HG03442 (cell line): ENCODE measurements at regions not wholly inside any gene's neighbourhood (a gene's known extent, or its start where the extent isn't known, plus 50 kb on each side); places are given as distances from the start of the nearest gene placed in this dataset.

Experiments
- ATAC-seq: cut with Tn5 transposase; IDR thresholded peaks from one replicate; pipeline ENCODE4 v1.9.1; 2021; ENCODE audit warnings: mild to moderate bottlenecking, moderate library complexity; ENCODE audit not compliant: unreplicated experiment

DNA sequence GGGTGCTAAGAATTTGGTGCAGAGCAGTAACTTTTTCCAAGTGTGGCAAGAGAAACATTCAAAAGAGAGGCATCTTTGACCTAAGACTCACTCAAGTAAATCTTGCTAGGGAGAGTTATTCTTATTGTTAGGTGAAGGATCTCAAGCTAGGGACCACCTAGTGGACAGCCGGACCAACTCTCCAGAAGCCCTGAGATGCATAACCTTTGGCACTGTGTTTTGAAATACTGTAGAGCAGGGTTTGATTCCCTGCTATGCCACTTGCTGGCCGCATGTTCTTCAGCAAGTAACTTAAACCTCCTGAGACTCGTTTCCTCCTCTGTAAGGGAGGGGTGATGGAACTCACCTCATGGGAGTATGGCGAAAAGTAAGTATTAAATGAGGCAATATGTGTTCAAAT lies 336.1 kb upstream of the ADAMTSL1 start:
- ATAC-seq, result no peak

DNA sequence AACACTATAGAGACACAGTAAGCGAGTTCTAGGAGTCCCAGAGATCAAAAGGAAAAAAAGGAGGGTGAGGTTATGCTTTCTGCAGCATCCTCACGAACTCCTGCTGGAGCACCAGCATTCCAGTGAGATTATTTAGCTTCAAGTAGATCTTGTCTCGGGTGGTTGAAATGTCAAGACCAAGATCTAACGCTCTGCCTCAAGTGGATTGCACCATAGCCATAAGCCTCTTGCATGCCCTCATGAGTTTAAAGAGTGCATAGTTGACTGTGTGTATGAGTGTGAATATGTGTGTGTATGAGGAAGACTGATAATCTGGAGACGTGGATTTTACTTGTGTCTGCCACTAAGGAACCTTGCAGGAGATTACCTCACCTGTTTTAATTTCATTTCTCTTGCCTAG lies 335.3 kb upstream of the ADAMTSL1 start:
- no peak for ATAC-seq

DNA sequence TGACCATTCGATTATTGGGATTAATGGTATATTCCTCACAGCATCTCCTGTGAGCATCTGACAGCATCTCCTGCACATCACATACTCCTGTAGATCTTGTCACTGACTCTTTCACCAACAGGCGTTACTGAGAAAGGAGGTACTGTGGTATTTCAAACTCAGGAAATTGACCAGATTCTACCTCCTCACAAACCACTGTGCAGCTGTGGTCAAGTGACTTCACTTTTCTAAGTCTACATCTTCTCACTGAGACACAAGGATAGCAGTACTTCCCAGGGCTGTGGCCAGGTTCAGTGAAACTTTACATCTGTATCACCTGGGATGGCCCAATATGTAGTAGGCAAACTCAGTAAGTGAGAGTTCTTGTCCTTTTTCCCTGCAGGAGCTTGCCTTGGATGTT lies 332.3 kb upstream of the ADAMTSL1 start:
- no peak for ATAC-seq

DNA sequence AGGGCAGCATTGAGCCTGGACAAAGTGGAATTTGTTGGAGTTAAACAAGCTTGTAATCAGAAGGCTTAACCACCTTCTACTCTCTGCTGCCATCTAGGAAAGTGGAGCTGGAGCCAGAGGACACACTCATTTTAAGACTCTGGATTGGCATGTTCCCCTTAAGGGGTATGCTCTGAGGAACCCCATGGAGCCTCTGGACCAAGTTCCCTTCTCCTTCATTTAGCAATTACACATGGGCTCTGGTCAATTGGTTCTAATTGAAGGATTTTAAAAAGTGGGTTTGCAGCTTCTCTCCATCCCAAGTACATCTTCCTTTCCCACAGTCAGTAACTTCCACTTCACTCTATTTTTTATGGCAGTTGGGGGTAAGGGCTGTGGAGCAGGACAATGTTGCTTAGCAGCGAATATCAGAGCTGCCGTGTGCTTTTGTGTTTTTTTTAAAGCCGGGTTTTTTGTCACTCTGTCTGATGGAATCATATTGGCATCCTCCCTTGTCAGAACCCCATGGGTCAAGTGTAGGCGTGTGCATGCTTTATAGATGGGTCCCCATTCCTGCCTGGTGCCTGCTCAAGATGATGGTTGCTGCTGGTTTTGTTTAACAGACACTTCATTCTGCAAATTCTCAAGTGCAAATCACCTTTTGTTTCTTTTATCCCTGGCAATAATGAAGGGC lies 330.7 kb upstream of the ADAMTSL1 start:
- ATAC-seq, result no peak

DNA sequence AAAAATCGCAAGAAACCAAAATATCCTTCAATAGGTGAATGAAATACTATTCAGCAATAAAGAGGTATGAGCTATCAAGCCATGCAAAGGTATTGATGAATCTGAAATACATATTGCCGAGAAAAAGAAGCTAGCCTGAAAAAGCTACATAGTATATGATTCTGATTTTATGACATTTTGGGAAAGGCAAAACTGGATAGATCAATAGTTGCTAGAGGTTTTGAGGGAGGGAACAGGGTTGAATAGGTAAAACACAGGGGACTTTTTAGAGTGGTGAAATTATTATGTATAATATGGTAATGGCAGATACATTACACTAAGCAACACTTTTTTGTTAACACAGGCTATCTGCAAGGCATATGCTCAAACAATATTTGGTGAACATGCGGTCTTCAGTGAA lies 327.6 kb upstream of the ADAMTSL1 start:
- ATAC-seq, result no peak

DNA sequence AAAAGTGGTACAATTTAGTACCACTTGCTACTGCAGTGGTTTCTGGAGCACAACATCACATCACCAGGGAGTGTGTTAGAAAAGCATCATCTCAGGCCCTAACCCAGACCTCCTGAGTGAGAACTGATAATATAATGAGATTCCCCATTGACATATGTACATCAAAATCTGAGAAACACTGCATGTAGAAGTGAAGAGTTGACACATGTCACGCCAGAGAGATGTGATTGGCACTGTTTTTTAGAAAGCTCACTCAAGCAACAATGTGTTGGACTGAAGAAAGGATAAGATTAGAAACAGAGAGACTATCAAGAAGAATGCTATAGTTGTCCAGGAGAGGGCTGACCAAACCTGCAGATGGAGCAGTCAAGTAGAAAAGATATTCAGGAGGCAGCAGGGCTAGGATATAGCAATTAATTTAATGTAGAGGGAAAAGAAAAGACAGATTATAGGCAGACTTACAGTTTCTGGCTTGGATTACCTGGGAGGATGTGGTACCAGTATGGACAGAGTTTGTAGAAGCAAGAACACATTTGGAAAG lies 324.4 kb upstream of the ADAMTSL1 start:
- ATAC-seq, result no peak

DNA sequence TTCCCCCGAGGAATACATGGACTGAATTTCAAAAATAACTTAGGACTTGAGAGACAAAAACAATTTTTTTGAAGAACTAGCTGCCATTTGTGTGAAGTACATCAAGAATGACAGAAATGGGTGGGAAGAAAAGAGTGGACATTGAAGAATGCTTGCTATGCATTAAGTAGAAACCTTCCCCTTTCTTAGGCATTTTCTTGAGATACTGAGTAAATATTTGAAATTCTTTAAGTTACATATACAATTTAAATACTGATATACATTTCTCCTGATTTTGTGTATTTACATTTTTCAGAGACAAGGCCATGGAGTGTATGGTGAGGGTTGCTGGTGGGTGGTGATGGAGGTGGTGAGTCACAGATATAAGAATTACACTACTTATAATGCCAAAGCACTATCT lies 319.3 kb upstream of the ADAMTSL1 start:
- ATAC-seq, result no peak

DNA sequence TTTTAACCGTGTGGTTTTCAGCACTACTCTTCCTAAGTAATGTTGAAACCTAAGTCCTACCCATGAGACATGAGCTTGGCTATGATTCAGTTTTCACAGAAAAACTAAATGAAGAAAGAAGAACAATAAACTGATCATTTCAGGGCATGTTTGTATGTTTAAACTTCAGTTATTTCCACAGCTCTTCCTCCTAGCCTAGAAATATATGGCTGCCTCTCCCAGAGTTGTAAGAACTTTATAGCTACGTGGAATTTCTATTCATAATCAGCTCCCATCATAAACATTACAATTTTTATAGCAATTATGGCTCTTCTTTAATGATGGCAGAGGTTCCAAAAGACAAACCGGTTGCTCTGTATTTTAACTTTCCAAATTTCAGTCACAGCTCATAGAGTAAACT lies 314.7 kb upstream of the ADAMTSL1 start:
- no peak for ATAC-seq

DNA sequence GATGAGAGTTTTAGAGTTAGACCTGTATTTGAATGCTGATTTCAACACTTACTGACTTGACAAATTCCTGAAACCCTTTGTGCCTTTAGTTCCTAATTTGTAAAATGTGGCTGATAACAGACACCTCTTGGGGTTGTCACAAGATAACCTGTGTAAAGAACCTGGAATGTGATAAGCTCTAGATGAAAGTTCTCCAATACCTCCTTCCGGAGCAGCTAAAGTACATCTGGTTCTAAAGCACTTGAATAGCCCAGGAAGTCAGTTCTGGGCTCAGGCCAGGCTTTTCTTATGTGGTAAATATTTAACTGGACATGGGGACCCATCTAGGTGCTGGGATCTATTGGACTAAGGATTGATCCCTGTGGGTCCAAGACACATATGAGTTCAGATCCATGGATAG lies 310.8 kb upstream of the ADAMTSL1 start:
- no peak for ATAC-seq

DNA sequence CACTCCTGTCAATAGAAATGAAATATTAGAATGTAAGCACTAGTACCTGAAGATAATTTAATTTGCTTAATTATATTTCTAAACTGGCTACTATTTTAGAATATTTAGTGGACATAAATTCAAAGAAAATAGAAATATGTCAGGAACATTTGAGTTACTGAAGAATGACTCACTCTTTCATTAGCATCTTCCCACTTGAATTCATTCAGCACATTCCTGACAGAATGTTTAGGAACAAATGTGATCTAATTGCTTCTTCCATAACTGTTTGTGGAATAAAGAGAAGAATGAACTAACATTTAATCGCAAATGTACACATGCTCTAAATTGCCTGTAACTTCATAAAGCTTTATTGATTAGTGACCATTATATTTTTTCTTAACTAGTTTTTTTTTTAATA lies 306.2 kb upstream of the ADAMTSL1 start:
- ATAC-seq, result no peak

DNA sequence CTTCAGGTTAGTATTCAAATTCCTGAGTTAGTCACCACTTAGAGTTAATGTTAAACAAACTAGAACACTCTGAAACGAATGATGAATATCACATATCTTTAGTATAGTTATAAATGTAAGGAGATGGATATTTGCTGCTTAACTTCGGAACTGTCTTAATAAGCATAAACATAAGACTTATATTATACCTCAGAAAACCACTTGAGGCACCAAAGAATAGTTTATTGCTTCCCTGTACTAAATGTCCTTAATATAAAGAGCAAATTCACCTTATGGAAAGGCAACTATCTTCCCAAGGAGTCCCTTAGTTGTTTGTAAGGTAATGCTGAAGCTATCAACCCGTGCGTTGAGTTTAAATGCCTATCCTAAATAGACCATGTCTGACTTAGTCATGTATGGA lies 300.0 kb upstream of the ADAMTSL1 start:
- no peak for ATAC-seq

DNA sequence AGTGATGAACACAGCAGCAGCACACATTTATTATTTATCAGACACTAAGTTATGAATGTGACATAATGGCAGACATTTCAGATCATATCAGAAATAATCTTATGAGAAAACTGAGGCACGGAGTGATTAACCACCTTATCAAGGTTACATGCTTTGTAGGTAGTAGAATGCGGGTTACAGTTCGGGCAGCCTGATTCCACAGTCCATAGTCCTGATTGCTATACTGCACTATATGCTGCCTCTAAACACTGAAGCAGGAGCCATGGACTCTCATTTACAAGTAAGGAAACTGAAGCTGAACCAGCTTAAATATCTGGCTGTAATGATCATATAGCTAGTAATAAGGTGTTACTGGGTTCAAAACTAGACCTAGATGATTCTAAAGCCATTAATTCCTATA lies 291.3 kb upstream of the ADAMTSL1 start:
- no peak for ATAC-seq

DNA sequence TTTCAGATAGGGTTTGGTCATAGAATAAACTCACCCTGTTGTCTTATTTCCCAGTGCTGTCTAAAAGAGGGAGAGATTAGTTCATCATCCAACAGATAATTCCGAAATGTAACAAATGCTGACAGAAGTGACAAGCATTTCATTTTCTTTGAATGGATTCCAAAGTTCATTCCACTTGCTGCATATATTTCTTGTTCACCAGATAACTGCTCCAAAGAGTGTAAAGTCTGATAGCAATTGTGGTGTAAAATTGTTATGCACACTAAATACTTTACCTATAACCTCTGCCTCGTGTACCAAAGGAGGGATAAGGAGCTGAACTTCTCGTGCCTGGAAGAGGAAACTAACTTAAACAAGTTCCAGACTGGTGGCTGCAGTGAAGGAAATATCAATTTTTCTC lies 290.0 kb upstream of the ADAMTSL1 start:
- ATAC-seq, result no peak

DNA sequence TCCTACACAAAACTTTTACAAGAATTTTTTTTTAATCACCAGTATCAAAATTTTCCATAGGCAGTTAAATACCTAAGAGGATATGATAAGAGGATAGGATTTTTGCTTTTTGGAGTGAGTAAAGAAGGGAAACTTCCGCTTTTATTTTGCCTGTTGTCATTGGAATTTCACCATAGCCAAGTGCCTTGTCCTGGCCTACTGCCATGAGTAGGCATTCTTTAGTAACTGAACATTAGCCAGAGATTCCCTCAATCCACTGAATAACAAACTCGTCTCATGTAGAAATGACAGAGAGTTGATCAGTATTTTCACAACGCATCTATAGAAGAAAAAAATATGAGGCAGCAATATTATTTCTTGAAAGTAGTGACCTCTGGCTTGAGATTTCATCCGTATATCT lies 289.6 kb upstream of the ADAMTSL1 start:
- no peak for ATAC-seq

DNA sequence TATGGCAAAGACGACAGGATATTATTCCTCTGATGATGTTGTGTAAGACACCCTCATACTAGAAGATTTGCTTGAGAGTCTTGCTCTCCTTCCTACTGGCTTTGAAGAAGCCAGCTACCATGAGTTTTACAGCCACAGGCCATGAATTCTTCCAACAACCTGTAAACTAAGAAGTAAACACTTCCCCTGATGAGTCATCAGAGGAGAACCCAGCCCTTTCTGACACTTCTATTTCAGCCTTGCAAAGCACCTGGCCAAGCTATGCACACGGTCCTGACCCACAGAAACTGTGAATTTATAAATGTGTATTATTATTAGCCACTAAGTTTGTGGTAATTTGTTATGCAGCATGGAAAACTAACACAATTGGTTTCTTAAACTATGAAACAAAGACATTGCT lies 288.8 kb upstream of the ADAMTSL1 start:
- no peak for ATAC-seq

DNA sequence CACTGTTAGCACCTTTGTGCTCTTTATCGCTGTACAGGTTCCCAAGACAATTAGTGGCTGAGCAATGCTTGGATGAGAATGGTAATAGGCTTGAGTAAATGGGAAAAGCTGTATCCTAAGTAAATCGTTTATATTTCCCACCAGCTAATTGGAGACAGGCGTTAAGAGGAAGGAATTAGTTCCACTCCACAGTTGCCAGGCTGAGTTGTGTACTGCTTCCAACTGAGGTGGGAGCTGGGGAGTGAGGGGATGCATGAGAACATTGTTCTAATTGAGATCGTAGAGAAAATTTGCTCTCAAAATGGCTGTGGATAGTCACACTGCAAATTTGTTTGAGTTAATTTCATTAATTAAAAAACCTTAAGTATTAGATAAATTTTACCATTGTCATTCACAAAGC lies 285.0 kb upstream of the ADAMTSL1 start:
- no peak for ATAC-seq

DNA sequence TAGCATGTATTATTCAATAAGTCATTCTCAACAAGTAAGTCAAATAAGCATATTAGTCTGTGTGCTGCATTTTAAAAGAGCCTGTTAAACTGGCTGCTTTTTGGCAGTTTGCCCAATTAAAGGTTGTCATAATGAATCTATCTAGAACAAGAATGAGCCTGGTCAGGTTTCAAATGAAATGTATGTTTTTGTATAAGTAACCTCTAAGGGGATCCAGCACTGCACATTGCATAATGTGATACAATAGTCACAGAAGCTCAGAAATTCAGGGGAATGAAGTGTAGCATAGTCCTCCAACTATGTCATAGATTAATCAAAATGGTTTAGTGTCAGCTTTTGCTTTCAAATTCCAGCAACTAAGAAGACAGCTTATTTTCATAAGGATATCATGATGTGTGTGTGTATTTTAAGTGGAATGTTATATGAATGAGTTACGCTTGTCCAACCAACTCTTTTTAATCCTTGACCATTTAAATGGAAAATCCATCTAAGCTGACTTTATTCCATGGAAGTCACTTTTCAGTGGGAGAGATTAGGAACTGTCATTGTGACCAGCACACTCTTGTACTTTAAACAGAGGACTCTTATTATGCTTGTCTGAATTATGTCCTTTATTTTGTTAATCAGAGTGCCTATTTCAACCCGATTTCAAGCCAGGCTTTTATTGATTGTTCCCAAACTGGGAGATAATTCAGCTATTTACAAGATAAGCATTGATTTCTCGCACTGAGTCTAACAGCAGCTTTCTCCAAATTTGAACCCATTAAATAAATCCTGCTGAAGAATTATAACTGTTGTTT lies 283.9 kb upstream of the ADAMTSL1 start:
- no peak for ATAC-seq

DNA sequence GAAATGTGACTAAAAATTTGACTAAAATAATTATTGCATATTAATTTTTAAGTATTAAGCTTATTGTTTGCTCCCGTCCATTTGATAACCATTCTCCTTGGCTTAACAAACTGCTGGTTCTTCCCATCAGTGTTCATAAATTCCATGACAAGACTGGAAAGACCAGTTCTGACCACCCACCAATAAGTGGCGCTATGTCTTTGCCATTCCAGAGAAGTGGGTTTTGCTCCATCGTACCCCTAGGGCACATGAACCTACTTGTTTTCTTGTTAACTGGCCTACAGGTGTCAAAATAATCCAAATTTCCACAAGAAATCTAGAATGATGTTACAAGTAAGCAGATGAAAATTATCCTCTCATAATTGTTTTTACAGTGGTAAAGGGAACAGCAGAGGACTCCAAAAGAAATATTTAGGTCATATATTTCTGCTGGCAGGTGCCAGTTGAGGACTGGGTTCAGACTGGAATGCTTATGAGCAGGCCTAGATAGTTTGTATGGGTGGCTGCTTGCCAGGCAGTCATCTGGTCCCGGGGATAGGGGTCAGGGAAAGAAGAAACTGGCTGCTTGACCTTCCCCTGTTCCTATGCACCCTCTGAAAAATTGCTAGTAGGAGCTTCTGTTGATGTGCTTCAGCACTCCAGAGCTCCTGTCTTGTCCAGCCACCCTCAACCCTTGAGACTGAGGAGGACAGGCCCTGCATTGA lies 283.1 kb upstream of the ADAMTSL1 start:
- ATAC-seq, result no peak

DNA sequence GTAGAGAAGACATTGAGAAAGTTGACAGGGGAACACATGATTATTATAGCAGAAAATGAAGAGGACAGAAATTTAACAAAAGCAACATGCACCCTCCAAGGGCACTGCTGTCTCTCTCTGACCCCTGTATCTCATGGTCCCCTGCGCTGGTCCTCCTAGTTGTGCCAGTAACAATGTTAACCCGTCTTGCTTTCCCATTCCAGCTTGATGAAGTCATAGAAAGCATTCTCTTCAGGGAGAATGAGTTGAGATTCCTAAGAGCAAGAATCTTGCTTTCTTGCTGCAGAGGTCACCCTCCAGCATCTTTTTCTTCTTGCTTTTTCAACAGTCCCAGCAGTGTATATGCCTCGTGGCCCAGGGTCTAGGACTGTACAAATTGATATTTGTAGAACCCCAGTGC lies 279.6 kb upstream of the ADAMTSL1 start:
- no peak for ATAC-seq

DNA sequence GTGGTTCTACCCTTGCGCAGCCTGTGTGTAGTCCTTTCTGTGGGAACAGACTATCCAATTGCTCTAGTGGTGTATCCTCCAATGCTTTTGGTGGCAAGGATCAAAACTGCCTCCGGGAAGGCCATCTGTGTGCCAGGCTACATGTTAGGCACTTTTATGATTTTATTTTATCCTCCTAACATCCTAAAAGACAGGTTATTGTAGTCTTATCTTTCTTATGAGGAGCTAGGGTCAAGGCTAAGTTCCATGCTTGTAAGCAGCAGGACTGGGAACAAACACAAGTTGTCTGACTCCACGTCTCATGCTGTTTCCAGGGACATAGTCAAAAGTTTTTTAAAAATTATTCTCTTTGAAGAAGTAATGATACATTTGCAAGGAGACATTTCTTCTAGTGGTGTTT lies 278.7 kb upstream of the ADAMTSL1 start:
- ATAC-seq, result no peak

DNA sequence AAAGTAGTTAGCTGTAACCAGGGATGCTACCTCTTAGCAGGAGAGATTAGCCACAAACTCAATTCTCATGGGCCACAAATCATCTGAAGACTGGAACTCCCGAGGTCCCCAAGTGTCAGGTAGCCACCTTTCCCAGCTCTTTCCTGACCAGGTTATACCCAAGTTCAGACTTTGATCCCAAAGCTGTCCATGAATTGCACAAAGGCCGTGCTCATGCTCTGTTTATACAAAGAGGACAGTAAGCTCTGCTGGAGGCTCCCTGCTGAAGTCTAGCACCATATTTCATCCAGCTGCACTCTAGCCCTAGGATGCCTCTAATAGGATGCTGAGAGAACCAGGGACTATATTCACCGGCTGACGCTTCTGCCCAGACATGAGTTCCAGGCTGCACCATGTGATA lies 271.0 kb upstream of the ADAMTSL1 start:
- ATAC-seq, result no peak

DNA sequence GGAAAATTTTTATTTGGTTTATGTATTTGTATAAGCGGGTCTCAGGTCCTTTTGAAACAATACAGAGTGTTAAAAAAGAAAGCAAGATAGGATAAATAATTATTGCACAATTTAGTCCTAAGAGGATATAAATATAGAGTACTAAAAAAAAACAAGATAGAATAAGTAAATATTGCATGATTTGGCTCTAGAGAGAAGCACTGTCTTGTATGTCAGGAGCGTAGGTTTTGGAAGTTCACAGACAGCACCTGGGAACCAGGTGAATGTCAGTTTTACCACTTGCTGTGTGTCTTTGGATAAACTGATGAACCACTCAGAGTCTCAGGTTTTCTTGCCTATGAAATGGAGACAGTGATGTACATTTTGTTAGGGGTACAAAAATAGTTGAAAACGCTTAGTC lies 266.2 kb upstream of the ADAMTSL1 start:
- ATAC-seq, result no peak
